IMR-90 (cell line): ENCODE measurements at regions not wholly inside any gene's neighbourhood (a gene's known extent, or its start where the extent isn't known, plus 50 kb on each side); places are given as distances from the start of the nearest gene placed in this dataset.

Source experiments
- ATAC-seq: fragments of 200-7000 bp; cut with Tn5 transposase; 2 replicates; pipeline ENCODE4 v1.9.1; 2020; ENCODE audit warnings: low read depth, mild to moderate bottlenecking, moderate library complexity
- BruUV-seq: library from RNA; stranded (reverse); fragments of 400-500 nt; replicated peaks from 2 replicates; lab custom pipeline; 2021; lab: Mats Ljungman, UMichigan
- CTCF ChIA-PET: fragments of 300-600 bp; formaldehyde crosslinking; extraction: SDS; loops from one replicate; lab custom pipeline; 2021; ENCODE audit warnings: antibody characterized with exemption; lab: Yijun Ruan, JAX
- POLR2A ChIA-PET: fragments of 300-600 bp; sonication (Branson Sonifier 250); formaldehyde crosslinking; loops from one replicate; lab custom pipeline; 2022; ENCODE audit warnings: antibody characterized with exemption; ENCODE audit not compliant: unreplicated experiment; lab: Charles Lee
- DNase-seq: peaks from one replicate; pipeline ENCODE4 v3.0.0; 2013
- H2AFZ ChIP-seq: replicated peaks from 2 replicates; pipeline ENCODE3; 2013; ENCODE audit warnings: low read length, mild to moderate bottlenecking; ENCODE audit not compliant: poor library complexity
- H2AK5ac ChIP-seq: 2 replicates; pipeline ENCODE4 v1.6.1; 2013; ENCODE audit warnings: low read depth, low read length, inconsistent platforms
- H2AK9ac ChIP-seq: replicated peaks from 2 replicates; pipeline ENCODE3; 2013; ENCODE audit warnings: mild to moderate bottlenecking, low read depth, low read length, moderate library complexity; ENCODE audit not compliant: poor library complexity
- H2BK120ac ChIP-seq: 2 replicates; pipeline ENCODE4 v1.6.1; 2013; ENCODE audit warnings: low read depth, low read length, inconsistent platforms
- H2BK15ac ChIP-seq: 3 replicates; pipeline ENCODE4 v1.6.1; 2013; ENCODE audit warnings: low read depth, low read length, inconsistent platforms
- H2BK20ac ChIP-seq: 2 replicates; pipeline ENCODE4 v1.6.1; 2013; ENCODE audit warnings: low read depth, mild to moderate bottlenecking, inconsistent platforms, low read length, moderate library complexity
- H2BK5ac ChIP-seq: 2 replicates; pipeline ENCODE4 v1.6.1; 2013; ENCODE audit warnings: mild to moderate bottlenecking, low read depth, low read length, inconsistent platforms; ENCODE audit not compliant: poor library complexity, severe bottlenecking
- H3K14ac ChIP-seq: replicated peaks from 2 replicates; pipeline ENCODE4 v1.6.1; 2013; ENCODE audit warnings: low read depth, low read length, inconsistent platforms
- H3K18ac ChIP-seq: 2 replicates; pipeline ENCODE4 v1.6.1; 2013; ENCODE audit warnings: low read depth, low read length, control low read depth
- H3K23ac ChIP-seq: 2 replicates; pipeline ENCODE4 v1.6.1; 2013; ENCODE audit warnings: low read depth, low read length, inconsistent platforms
- H3K27ac ChIP-seq: 2 replicates; pipeline ENCODE4 v1.5.1; 2013; ENCODE audit warnings: mild to moderate bottlenecking, control low read depth, low read length; ENCODE audit not compliant: insufficient read depth
- H3K27me3 ChIP-seq: 2 replicates; pipeline ENCODE4 v1.6.1; 2013; ENCODE audit warnings: low read length; ENCODE audit not compliant: control insufficient read depth, insufficient read depth
- H3K36me3 ChIP-seq: 2 replicates; pipeline ENCODE4 v1.6.1; 2013; ENCODE audit warnings: low read length, mixed read lengths; ENCODE audit not compliant: control insufficient read depth, insufficient read depth
- H3K4ac ChIP-seq: 2 replicates; pipeline ENCODE4 v1.6.1; 2013; ENCODE audit warnings: low read depth, low read length, inconsistent platforms
- H3K4me1 ChIP-seq: 2 replicates; pipeline ENCODE4 v1.6.1; 2013; ENCODE audit warnings: low read length, mixed read lengths; ENCODE audit not compliant: control insufficient read depth, insufficient read depth
- H3K4me2 ChIP-seq: 2 replicates; pipeline ENCODE4 v1.6.1; 2013; ENCODE audit warnings: low read depth, mild to moderate bottlenecking, control low read depth, low read length, moderate library complexity
- H3K4me3 ChIP-seq: 2 replicates; pipeline ENCODE4 v1.5.1; 2013; ENCODE audit warnings: low read depth, mild to moderate bottlenecking, control low read depth, low read length, moderate library complexity; ENCODE audit not compliant: insufficient read depth
- H3K56ac ChIP-seq: 2 replicates; pipeline ENCODE4 v1.6.1; 2013; ENCODE audit warnings: low read length, inconsistent platforms; ENCODE audit not compliant: insufficient read depth; ENCODE audit errors: extremely low read depth
- H3K79me1 ChIP-seq, 2 experiments: 2 replicates each; pipeline ENCODE4 v1.6.1; 2013; ENCODE audit warnings: low read length in 2 of 2, inconsistent platforms in 1 of 2, low read depth in 1 of 2
- H3K9ac ChIP-seq: 2 replicates; pipeline ENCODE4 v1.6.1; 2013; ENCODE audit warnings: low read depth, low read length, control low read depth
- H3K9me1 ChIP-seq: 2 replicates; pipeline ENCODE4 v1.6.1; 2013; ENCODE audit warnings: low read length, inconsistent platforms; ENCODE audit not compliant: insufficient read depth
- H3K9me3 ChIP-seq: 2 replicates; pipeline ENCODE4 v1.6.1; 2013; ENCODE audit warnings: low read length; ENCODE audit not compliant: control insufficient read depth, insufficient read depth
- H4K20me1 ChIP-seq: 2 replicates; pipeline ENCODE4 v1.6.1; 2013; ENCODE audit warnings: low read length, inconsistent platforms; ENCODE audit not compliant: insufficient read depth
- H4K5ac ChIP-seq: 2 replicates; pipeline ENCODE4 v1.6.1; 2013; ENCODE audit warnings: mild to moderate bottlenecking, low read depth, low read length, control low read depth
- H4K8ac ChIP-seq, 2 experiments: 2 replicates each; pipeline ENCODE4 v1.6.1; 2013; ENCODE audit warnings: low read depth in 2 of 2, low read length in 2 of 2, control low read depth in 1 of 2, inconsistent platforms in 1 of 2
- H4K91ac ChIP-seq: 2 replicates; pipeline ENCODE4 v1.6.1; 2013; ENCODE audit warnings: low read depth, low read length, inconsistent platforms; ENCODE audit not compliant: insufficient read depth
- BHLHE40 ChIP-seq: fragments of 150-350 bp; IDR thresholded peaks from 2 replicates; pipeline ENCODE4 v1.6.1; 2016; ENCODE audit warnings: mild to moderate bottlenecking, low read depth, low read length
- CEBPB ChIP-seq: IDR thresholded peaks from 2 replicates; pipeline ENCODE4 v1.6.1; 2012; ENCODE audit warnings: low read depth, low read length, improper control_type of control experiment
- CHD1 ChIP-seq: IDR thresholded peaks from 2 replicates; pipeline ENCODE4 v1.6.1; 2012; ENCODE audit warnings: low read depth, low read length, improper control_type of control experiment
- FOS ChIP-seq: fragments of 150-350 bp; IDR thresholded peaks from 2 replicates; pipeline ENCODE4 v1.6.1; 2016; ENCODE audit warnings: low read depth, low read length
- MAFK ChIP-seq: IDR thresholded peaks from 2 replicates; pipeline ENCODE4 v1.6.1; 2012; ENCODE audit warnings: low read depth, low read length, improper control_type of control experiment
- MAZ ChIP-seq: IDR thresholded peaks from 2 replicates; pipeline ENCODE4 v1.6.1; 2012; ENCODE audit warnings: low read depth, mild to moderate bottlenecking, low read length, improper control_type of control experiment, moderate library complexity, borderline replicate concordance
- MXI1 ChIP-seq: IDR thresholded peaks from 2 replicates; pipeline ENCODE4 v1.6.1; 2012; ENCODE audit warnings: low read depth, mild to moderate bottlenecking, low read length, moderate library complexity, borderline replicate concordance
- NFE2L2 ChIP-seq: fragments of 150-350 bp; IDR thresholded peaks from 2 replicates; pipeline ENCODE4 v1.6.1; 2016; ENCODE audit warnings: low read depth, mild to moderate bottlenecking, low read length
- POLR2A ChIP-seq: IDR thresholded peaks from 2 replicates; pipeline ENCODE4 v1.6.1; 2012; ENCODE audit warnings: mild to moderate bottlenecking, low read depth, low read length
- RAD21 ChIP-seq: IDR thresholded peaks from 2 replicates; pipeline ENCODE4 v1.6.1; 2012; ENCODE audit warnings: low read length, improper control_type of control experiment
- RCOR1 ChIP-seq: IDR thresholded peaks from 2 replicates; pipeline ENCODE4 v1.6.1; 2012; ENCODE audit warnings: mild to moderate bottlenecking, low read length, improper control_type of control experiment; ENCODE audit not compliant: insufficient replicate concordance
- RFX5 ChIP-seq: IDR thresholded peaks from 2 replicates; pipeline ENCODE4 v1.8.0; 2012; ENCODE audit warnings: low read depth, mild to moderate bottlenecking, low read length, moderate library complexity
- SMC3 ChIP-seq: fragments of 150-350 bp; IDR thresholded peaks from 2 replicates; pipeline ENCODE4 v1.6.1; 2016; ENCODE audit warnings: low read depth, mild to moderate bottlenecking, antibody characterized with exemption, low read length, moderate library complexity
- WGBS, 2 experiments: methylation state at CpG; one replicate each; pipeline versions ENCODE4 v1.1.5 to v1.1.7; 2013; ENCODE audit warnings: missing lambda C conversion rate in 2 of 2; ENCODE audit not compliant: insufficient read length in 1 of 2; ENCODE audit errors: extremely low coverage in 2 of 2; 5-methylcytosine and 5-hydroxymethylcytosine counted together
- dilution Hi-C: fragments of 300-500 bp; cut with HindIII; formaldehyde crosslinking; loops from one replicate; pipeline ENCODE4 v1.14.3; 2018; ENCODE audit warnings: low sequenced_read_pairs; ENCODE audit not compliant: unreplicated experiment
- in situ Hi-C: fragments of 300-500 bp; cut with MboI; formaldehyde crosslinking; loops from 3 replicates; pipeline ENCODE4 v1.14.3; 2019; ENCODE audit warnings: low sequenced_read_pairs, inconsistent platforms, mixed read lengths
- intact Hi-C: fragments of 100-400 bp; cut with micrococcal nuclease; formaldehyde crosslinking; loops from 2 replicates; pipeline ENCODE4 v1.10.0; 2022
- TF ChIP-seq, protein P1 (sequence below): fragments of 150-350 bp; IDR thresholded peaks from 2 replicates; pipeline ENCODE4 v1.6.1; 2017; ENCODE audit warnings: mild to moderate bottlenecking, antibody characterized with exemption, low read length, low read depth
- TF ChIP-seq, protein P2 (sequence below): fragments of 150-350 bp; IDR thresholded peaks from 2 replicates; pipeline ENCODE4 v1.6.1; 2016; ENCODE audit warnings: low read depth, mild to moderate bottlenecking, low read length, moderate library complexity, borderline replicate concordance
- TF ChIP-seq, protein P3 (sequence below): conservative IDR thresholded peaks from 2 replicates; pipeline ENCODE4 v1.5.1; 2012; ENCODE audit warnings: mild to moderate bottlenecking, low read depth, low read length, improper control_type of control experiment

GRCh38 chr18:66325251-66325650 lies 278.6 kb downstream of the CDH19 start:
- H2BK5ac ChIP-seq: no peak overlapping the region
- WGBS, 2 experiments: no CpG with 5 or more reads among the region's 5 CpGs
- TF ChIP-seq POLR2A: no peak
- TF ChIP-seq, protein P1, sequence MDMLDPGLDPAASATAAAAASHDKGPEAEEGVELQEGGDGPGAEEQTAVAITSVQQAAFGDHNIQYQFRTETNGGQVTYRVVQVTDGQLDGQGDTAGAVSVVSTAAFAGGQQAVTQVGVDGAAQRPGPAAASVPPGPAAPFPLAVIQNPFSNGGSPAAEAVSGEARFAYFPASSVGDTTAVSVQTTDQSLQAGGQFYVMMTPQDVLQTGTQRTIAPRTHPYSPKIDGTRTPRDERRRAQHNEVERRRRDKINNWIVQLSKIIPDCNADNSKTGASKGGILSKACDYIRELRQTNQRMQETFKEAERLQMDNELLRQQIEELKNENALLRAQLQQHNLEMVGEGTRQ: no peak
- no peak for TF ChIP-seq SMC3
- TF ChIP-seq, protein P2, sequence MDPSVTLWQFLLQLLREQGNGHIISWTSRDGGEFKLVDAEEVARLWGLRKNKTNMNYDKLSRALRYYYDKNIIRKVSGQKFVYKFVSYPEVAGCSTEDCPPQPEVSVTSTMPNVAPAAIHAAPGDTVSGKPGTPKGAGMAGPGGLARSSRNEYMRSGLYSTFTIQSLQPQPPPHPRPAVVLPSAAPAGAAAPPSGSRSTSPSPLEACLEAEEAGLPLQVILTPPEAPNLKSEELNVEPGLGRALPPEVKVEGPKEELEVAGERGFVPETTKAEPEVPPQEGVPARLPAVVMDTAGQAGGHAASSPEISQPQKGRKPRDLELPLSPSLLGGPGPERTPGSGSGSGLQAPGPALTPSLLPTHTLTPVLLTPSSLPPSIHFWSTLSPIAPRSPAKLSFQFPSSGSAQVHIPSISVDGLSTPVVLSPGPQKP: no peak
- TF ChIP-seq MAZ: no peak
- no peak for TF ChIP-seq BHLHE40
- TF ChIP-seq RCOR1: no peak
- no peak for TF ChIP-seq CEBPB
- TF ChIP-seq, protein P3, sequence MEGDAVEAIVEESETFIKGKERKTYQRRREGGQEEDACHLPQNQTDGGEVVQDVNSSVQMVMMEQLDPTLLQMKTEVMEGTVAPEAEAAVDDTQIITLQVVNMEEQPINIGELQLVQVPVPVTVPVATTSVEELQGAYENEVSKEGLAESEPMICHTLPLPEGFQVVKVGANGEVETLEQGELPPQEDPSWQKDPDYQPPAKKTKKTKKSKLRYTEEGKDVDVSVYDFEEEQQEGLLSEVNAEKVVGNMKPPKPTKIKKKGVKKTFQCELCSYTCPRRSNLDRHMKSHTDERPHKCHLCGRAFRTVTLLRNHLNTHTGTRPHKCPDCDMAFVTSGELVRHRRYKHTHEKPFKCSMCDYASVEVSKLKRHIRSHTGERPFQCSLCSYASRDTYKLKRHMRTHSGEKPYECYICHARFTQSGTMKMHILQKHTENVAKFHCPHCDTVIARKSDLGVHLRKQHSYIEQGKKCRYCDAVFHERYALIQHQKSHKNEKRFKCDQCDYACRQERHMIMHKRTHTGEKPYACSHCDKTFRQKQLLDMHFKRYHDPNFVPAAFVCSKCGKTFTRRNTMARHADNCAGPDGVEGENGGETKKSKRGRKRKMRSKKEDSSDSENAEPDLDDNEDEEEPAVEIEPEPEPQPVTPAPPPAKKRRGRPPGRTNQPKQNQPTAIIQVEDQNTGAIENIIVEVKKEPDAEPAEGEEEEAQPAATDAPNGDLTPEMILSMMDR: no peak
- TF ChIP-seq MAFK: no peak
- TF ChIP-seq RFX5: no peak
- no peak for TF ChIP-seq CHD1
- no peak for TF ChIP-seq MXI1
- TF ChIP-seq NFE2L2: no peak
- no peak for TF ChIP-seq FOS
- no peak for TF ChIP-seq RAD21
- no peaks in the 10 kb centered on the region for H3K36me3 ChIP-seq
- H2AK9ac ChIP-seq: no peak overlapping the region
- H2AFZ ChIP-seq: no peak overlapping the region
- H3K27ac ChIP-seq: no peak overlapping the region
- no peak overlapping the region for H3K23ac ChIP-seq
- no peak for DNase-seq
- no peak overlapping the region for H2BK15ac ChIP-seq
- H3K56ac ChIP-seq: no peak overlapping the region
- H3K9me3 ChIP-seq: peaks cover 6% of the 10 kb centered on the region
- H2AK5ac ChIP-seq: no peak overlapping the region
- no peaks in the 10 kb centered on the region for H4K20me1 ChIP-seq
- no peaks in the 10 kb centered on the region for H3K4me1 ChIP-seq
- ATAC-seq: no peak
- H3K27me3 ChIP-seq: no peaks in the 10 kb centered on the region
- BruUV-seq: no TSS peak
- dilution Hi-C loops: no loop called here
- H3K4me2 ChIP-seq: no peak overlapping the region
- no peak overlapping the region for H4K91ac ChIP-seq
- H3K14ac ChIP-seq: no peak overlapping the region
- no peak overlapping the region for H4K8ac ChIP-seq
- no peak overlapping the region for H4K5ac ChIP-seq
- no peaks in the 10 kb centered on the region for H3K9me1 ChIP-seq
- H3K18ac ChIP-seq: no peak overlapping the region
- H2BK20ac ChIP-seq: no peak overlapping the region
- ChIA-PET CTCF (no interaction called here), POLR2A (no interaction called here)
- intact Hi-C loops: no loop called here
- no peaks in the 10 kb centered on the region for H3K79me1 ChIP-seq
- no peak overlapping the region for H3K9ac ChIP-seq
- no peak overlapping the region for H2BK120ac ChIP-seq
- H3K4me3 ChIP-seq: no peak overlapping the region
- in situ Hi-C loops: no loop called here
- H3K4ac ChIP-seq: no peak overlapping the region
